Stomach (tissue), 8 donors: ENCODE measurements at regions not wholly inside any gene's neighbourhood (a gene's known extent, or its start where the extent isn't known, plus 50 kb on each side); places are given as distances from the start of the nearest gene placed in this dataset.

Source experiments
- DNase-seq, 2 donors: peaks; one replicate each; pipeline versions ENCODE4 v3.0.0 to v3.0.0-alpha.2; 2013 to 2019
- H3K27ac ChIP-seq, 5 donors: fragments of 200-600 bp in 4 of 5; sonication (generic) in 4 of 5; one replicate each; pipeline ENCODE4 v1.5.1; 2013 to 2019; ENCODE audit warnings: mild to moderate bottlenecking in 1 of 5, moderate library complexity in 1 of 5
- H3K27me3 ChIP-seq, 3 donors: fragments of 200-600 bp; sonication (generic); one replicate each; pipeline ENCODE4 v1.5.1; 2017 to 2019; ENCODE audit warnings: mixed run types in 1 of 3
- H3K36me3 ChIP-seq, 4 donors: fragments of 200-600 bp; sonication (generic); 1 replicate in 3 of 4; 2 replicates in 1 of 4; pipeline ENCODE4 v1.5.1; 2016 to 2019
- H3K4me1 ChIP-seq, 4 donors: fragments of 200-600 bp; sonication (generic); one replicate each; pipeline ENCODE4 v1.5.1; 2016 to 2019
- H3K4me3 ChIP-seq, 4 donors: fragments of 200-600 bp; sonication (generic) in 3 of 4; one replicate each; pipeline ENCODE4 v1.5.1; 2016 to 2019; ENCODE audit warnings: mild to moderate bottlenecking in 1 of 4
- H3K9me3 ChIP-seq, 4 donors: fragments of 200-600 bp; sonication (generic); one replicate each; pipeline ENCODE4 v1.5.1; 2016 to 2019
- EP300 ChIP-seq: sonication (generic); formaldehyde crosslinking; IDR thresholded peaks from one replicate; pipeline ENCODE4 v1.6.1; 2017; ENCODE audit warnings: antibody characterized with exemption
- POLR2A ChIP-seq, 4 donors: fragments of 450-650 bp; IDR thresholded peaks; one replicate each; pipeline ENCODE4 v1.6.1; 2016; ENCODE audit warnings: antibody characterized with exemption in 4 of 4, control low read depth in 2 of 4, mild to moderate bottlenecking in 1 of 4, moderate library complexity in 1 of 4
- POLR2AphosphoS5 ChIP-seq, 3 donors: sonication (generic); formaldehyde crosslinking; IDR thresholded peaks; one replicate each; pipeline ENCODE4 v1.6.1; 2016; ENCODE audit warnings: antibody characterized with exemption in 3 of 3
- WGBS, 5 donors: extraction: QIAGEN DNeasy Blood & Tissue Kit in 3 of 5; methylation state at CpG; one replicate each; pipeline versions ENCODE4 v1.1.5 to v1.1.7; 2013 to 2018; 5-methylcytosine and 5-hydroxymethylcytosine counted together
- intact Hi-C: fragments of 100-400 bp; cut with DNase I; formaldehyde crosslinking; loops from one replicate; pipeline ENCODE4 v1.15.1; 2023; ENCODE audit warnings: low total_unique reads
- TF ChIP-seq, protein P1 (sequence below), 7 experiments: fragments of 450-650 bp in 4 of 7; fragments of 200-600 bp in 3 of 7; sonication (generic) in 3 of 7; IDR thresholded peaks; one replicate each; pipeline ENCODE4 v1.5.1; 2016 to 2019; ENCODE audit warnings: antibody characterized with exemption in 7 of 7, control low read depth in 2 of 7, mild to moderate bottlenecking in 1 of 7
- donor health status: healthy with polysubstance abuse.
- donor health status: Bipolar disorder and iron deficiency.
- donor health status: healthy.

DNA sequence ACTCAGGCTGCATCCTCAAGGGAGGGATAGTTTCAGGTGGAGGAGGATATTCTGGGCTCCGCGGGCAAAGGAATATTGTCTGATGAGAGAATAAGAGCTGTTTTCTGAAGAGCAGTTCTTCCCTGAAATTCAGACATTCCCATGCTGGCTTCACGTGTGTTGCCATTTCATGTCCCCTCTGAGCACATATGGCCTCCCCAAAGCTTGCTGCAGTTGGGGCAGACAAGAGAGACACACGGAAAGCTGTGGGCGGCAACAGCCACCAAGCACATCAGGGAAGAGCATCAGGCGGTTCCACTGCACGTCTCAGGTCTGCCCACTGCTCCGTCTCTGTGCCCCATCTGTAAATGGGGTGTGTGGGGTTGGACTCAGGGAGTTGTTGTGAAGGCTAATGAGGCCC is 247.5 kb upstream of the TSHZ3 start:
- no peak for DNase-seq
- intact Hi-C loops, result no loop called here
- H3K4me3 ChIP-seq, result no peak overlapping the region
- H3K36me3 ChIP-seq, result no peaks in the 10 kb centered on the region
- H3K27ac ChIP-seq, result no peak overlapping the region
- WGBS, 5 donors, result 90 to 93% (median 91%) methylated on average over 8 of the region's 8 CpGs
- TF ChIP-seq POLR2AphosphoS5 (IDR thresholded peaks at IDR 0.05) (no peak), POLR2A (IDR thresholded peaks at IDR 0.05) (no peak), EP300 (no peak)
- TF ChIP-seq, protein P1, sequence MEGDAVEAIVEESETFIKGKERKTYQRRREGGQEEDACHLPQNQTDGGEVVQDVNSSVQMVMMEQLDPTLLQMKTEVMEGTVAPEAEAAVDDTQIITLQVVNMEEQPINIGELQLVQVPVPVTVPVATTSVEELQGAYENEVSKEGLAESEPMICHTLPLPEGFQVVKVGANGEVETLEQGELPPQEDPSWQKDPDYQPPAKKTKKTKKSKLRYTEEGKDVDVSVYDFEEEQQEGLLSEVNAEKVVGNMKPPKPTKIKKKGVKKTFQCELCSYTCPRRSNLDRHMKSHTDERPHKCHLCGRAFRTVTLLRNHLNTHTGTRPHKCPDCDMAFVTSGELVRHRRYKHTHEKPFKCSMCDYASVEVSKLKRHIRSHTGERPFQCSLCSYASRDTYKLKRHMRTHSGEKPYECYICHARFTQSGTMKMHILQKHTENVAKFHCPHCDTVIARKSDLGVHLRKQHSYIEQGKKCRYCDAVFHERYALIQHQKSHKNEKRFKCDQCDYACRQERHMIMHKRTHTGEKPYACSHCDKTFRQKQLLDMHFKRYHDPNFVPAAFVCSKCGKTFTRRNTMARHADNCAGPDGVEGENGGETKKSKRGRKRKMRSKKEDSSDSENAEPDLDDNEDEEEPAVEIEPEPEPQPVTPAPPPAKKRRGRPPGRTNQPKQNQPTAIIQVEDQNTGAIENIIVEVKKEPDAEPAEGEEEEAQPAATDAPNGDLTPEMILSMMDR (IDR thresholded peaks at IDR 0.05), result no peak
- H3K27me3 ChIP-seq, result no peaks in the 10 kb centered on the region
- no peaks in the 10 kb centered on the region for H3K4me1 ChIP-seq
- H3K9me3 ChIP-seq, result no peaks in the 10 kb centered on the region

DNA sequence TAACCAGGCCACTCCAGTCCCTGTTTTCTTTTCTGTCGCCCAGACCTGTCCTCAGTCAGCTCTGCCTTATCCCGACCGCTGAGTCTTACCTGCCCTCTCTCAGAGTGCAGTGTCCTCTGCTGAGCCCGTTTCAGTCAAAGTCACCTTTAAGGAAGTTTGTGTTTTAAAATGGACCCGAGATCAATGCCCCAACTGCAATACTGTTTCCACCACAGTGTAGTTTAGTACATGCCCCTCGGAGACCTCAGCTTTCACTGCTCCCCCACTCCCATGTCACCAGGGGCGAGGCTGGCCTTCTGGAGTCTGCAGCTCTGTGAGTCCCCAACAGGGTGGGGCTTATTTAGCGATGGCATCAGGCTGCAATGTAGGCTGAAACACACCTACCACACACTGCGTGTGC is 248.4 kb upstream of the TSHZ3 start:
- Histone ChIP-seq H3K27ac (no peak overlapping the region), H3K36me3 (no peaks in the 10 kb centered on the region), H3K4me1 (no peaks in the 10 kb centered on the region), H3K9me3 (no peaks in the 10 kb centered on the region), H3K27me3 (no peaks in the 10 kb centered on the region), H3K4me3 (no peak overlapping the region)
- 82 to 86% (median 84%) methylated on average over 9 of the region's 9 CpGs for WGBS, 5 donors
- TF ChIP-seq, protein P1 (IDR thresholded peaks at IDR 0.05), result no peak
- TF ChIP-seq POLR2A (IDR thresholded peaks at IDR 0.05) (no peak), EP300 (no peak), POLR2AphosphoS5 (IDR thresholded peaks at IDR 0.05) (no peak)
- intact Hi-C loops, result no loop called here
- no peak for DNase-seq

DNA sequence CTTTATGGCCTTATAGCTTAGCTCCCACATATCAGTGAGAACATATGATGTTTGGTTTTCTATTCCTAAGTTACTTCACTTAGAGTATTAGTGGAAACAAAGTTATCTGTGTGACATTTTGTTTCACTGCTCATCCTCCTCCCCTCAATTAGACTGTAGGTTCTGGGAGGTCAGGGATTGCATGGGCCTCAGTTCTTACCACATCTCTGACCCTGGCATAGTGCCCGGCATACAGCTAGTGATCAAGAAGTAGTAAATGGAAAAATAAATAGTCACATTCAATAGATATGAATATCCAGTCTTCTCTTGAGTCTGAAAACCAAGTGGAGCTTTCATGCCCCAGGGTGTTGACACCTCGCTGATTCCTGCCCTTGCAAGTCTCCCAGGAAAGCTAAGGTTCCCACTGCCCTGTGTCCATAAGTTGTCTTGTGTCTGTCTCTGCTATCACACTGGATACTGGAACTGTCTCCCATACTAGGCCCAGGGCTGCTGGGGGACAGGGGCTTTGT is 249.5 kb upstream of the TSHZ3 start:
- H3K4me3 ChIP-seq, result no peak overlapping the region
- H3K27ac ChIP-seq, result no peak overlapping the region
- H3K36me3 ChIP-seq, result no peaks in the 10 kb centered on the region
- H3K4me1 ChIP-seq, result no peaks in the 10 kb centered on the region
- 65 to 92% (median 85%) methylated on average over 2 of the region's 2 CpGs for WGBS, 5 donors
- intact Hi-C loops, result no loop called here
- no peak for DNase-seq
- no peak for TF ChIP-seq POLR2AphosphoS5 (IDR thresholded peaks at IDR 0.05)
- TF ChIP-seq, protein P1 (IDR thresholded peaks at IDR 0.05), result no peak
- no peak for TF ChIP-seq POLR2A (IDR thresholded peaks at IDR 0.05)
- TF ChIP-seq EP300, result no peak
- peaks cover 0 to 6% (median 0%) of the 10 kb centered on the region in 3 donors for H3K27me3 ChIP-seq
- H3K9me3 ChIP-seq, result no peaks in the 10 kb centered on the region

DNA sequence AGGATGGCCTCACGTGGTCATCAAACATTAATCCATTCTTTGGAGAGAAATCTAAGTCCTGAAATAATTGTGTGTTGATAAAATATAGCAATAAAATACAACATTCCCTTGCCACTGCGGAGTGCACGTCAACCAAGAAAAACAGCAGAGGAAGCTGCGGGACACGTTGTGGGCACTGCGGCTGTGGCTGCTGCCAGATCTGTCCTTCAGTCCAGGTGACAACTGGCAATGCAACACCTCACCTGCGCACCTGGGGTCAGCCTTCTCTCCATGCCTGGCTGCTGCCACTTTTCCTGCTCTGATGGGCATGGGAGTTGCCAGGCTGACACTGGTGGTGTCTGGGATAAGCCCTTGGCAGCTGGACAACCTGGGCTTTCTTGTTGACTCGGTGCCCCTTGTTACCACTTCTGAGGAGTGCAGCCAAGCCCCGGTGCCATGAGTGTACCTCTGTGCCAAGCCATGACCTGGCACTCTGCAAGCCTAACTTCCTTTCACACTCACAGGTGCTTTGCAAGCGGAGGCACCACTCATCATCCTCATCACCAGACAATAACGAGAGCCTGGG is 251.6 kb upstream of the TSHZ3 start:
- WGBS, 5 donors, result 81 to 86% (median 84%) methylated on average over 10 to 11 of the region's 11 CpGs
- H3K36me3 ChIP-seq, result no peaks in the 10 kb centered on the region
- TF ChIP-seq POLR2AphosphoS5 (IDR thresholded peaks at IDR 0.05) (no peak), POLR2A (IDR thresholded peaks at IDR 0.05) (no peak), EP300 (no peak)
- TF ChIP-seq, protein P1 (IDR thresholded peaks at IDR 0.05), result no peak
- no peaks in the 10 kb centered on the region for H3K4me1 ChIP-seq
- H3K9me3 ChIP-seq, result no peaks in the 10 kb centered on the region
- no peak overlapping the region for H3K4me3 ChIP-seq
- DNase-seq, result no peak
- peaks cover 0 to 6% (median 0%) of the 10 kb centered on the region in 3 donors for H3K27me3 ChIP-seq
- intact Hi-C loops, result no loop called here
- no peak overlapping the region for H3K27ac ChIP-seq
